CD4-positive, alpha-beta T cell treated with Interleukin-4 for 1 hour (primary cell): ENCODE measurements at regions not wholly inside any gene's neighbourhood (a gene's known extent, or its start where the extent isn't known, plus 50 kb on each side); places are given as distances from the start of the nearest gene placed in this dataset.

Source experiments
- DNase-seq, 2 donors: peaks; one replicate each; pipeline ENCODE4 v3.0.0-alpha.2; 2020 to 2022

- DNase-seq, result no peak
These were observed 424.8 kb downstream of the KIF20B start for GRCh38 chr10:90126256-90126595.

DNA sequence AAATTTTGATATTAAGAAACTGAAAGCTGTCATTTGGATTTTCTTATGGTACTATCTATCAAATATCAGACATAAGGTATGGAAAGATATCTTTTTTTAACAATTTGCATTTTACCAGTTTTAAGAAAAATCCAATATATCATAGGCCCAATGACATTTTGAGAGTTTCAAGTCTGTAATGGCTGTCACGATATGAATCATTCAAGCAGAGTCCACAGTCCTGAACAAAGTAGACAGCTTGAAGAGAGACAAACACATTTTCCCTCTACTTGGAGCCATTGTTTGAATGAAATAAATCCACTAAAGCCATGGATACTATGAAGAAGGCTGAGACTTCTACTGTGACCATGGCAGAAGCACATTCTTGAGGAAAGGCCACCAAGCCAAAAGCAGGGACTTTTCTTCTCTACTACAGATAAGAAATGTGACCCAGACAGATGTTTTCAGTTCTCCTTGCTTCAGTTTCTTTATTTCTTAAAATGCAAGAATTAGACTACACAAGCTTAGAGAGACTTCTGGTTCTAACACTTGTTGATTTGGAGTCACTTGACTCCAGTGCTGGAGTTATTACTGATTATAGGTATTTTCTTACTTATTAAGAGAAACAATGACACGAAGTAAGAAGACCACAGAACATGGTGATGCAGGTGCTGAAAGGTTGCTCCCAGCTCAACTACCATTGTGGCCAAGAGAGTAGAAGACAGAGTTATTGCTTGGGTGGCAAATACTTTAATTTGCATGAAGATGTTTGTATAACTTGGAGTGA is 429.1 kb downstream of the KIF20B start:
- DNase-seq, result no peak

DNA sequence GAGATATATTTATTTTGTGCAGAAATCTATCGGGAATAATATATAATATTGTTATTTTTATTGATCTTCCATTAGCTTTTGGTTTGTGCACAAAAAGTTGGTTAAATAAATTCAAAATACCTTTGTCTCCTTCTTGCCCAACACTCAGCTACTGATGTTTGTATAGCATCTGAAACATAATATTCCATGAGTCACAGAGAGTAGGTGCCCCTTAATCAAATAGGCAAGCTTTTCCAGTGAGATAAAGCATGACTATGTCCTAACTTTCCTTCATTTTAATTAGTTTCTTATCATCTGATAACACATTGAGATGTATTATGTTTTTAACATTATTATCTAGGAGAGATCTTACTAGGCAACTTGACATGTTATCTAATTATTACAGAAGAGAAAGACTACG is 432.2 kb downstream of the KIF20B start:
- DNase-seq, result no peak

- DNase-seq, result peak in 1 of 2 donors; percentile 3
These were observed 435.4 kb downstream of the KIF20B start for GRCh38 chr10:90136731-90137316.

GRCh38 chr10:90138844-90139243 is 437.5 kb downstream of the KIF20B start:
- no peak for DNase-seq

- no peak for DNase-seq
These were observed 440.4 kb downstream of the KIF20B start for GRCh38 chr10:90141791-90142190.

GRCh38 chr10:90143937-90144336 is 442.5 kb downstream of the KIF20B start:
- DNase-seq, result no peak

GRCh38 chr10:90148116-90148855 is 446.9 kb downstream of the KIF20B start:
- no peak for DNase-seq

DNA sequence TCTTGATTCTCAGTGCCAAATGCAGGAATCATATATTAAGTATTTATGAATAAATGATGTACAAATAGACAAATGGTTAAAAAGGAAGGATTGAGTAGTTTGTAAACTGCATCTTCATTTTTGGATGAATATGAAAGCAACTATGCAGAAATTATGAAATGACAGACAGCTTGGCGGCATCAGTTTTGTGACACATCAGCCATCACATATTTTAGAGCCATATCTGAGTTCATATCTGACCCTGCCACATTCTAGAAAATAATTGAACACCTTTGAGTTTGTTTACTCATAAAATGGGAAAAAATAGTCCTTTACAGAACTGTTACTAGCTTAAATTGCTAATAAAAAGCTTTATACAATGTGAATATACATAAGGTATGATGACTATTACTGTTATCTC is 448.2 kb downstream of the KIF20B start:
- DNase-seq, result no peak

DNA sequence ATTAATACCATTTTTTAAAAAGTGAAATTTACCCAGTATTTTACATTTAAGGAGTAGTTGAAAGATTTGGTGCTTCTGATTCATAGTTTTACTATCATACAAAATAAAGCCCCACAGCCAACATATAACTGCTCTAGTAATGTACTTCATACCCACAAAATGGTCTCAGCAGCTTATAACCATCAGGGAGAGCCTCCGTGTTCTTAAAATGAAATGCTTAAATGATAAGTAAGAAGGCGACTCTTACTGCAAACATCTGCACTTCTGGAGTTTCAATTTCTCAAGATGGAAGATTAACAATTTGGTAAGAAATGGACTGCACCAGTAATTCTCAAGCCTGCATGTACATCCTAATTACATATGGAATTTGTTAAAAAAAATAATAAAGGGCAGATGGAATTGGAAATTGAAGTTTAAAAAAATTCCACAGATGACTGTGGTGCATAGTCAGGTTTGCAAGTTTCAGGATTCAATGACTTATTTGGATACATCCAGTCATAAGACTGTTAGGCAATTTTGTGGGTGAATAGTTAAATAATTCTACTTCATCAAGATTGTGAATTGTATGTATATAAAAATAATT is 461.0 kb downstream of the KIF20B start:
- no peak for DNase-seq

- DNase-seq, result no peak
These were observed 466.0 kb downstream of the KIF20B start for GRCh38 chr10:90167174-90168064.

DNA sequence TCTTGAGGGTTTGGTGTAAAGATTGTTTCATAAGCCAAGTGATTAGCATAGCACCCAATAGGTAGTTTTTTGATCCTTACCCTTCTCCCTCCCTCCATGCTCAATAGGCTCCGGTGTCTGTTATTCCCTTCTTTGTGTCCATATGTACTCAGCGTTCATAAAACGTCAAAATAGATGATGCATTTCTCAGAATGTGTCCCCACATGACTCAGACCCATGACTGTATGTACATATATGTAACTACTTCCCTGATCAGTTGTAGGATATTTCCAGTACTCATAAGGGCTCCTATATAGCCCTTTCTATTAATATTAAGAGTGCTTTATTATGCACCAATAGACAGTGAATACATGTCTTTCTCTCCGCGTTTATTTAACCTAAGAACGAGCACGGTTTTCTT is 466.9 kb downstream of the KIF20B start:
- no peak for DNase-seq

DNA sequence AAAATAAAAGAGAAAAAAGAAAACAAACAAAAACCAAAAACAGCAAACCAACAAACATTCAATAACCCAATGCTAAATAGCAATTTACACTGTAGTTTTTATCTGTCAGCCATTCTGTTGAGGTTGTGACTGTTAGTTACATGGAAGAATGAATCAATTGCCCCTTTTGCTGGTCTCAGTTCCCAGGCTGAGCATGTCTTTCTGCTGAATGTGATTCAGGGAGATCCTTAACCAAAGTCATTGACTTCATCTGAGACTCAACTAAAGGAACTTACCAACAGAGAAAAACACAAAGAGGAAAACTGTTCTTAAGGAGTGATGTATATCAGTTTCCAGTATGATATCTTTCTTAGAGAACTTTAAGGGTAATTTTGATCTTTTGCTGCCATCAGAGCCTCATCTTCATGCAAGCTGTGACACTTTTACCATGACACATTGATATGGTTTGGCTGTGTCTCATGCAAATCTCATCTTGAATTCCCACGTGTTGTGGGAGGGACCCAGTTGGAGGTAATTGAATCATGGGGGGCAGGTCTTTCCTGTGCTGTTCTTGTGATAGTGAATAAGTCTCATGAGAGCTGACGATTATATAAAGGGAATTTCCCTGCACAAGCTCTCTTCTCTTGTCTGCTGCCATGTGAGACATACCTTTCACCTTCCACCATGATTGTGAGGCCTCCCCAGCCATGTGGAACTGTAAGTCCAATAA is 469.8 kb downstream of the KIF20B start:
- DNase-seq, result no peak

- no peak for DNase-seq
These were observed 473.1 kb downstream of the KIF20B start for GRCh38 chr10:90174531-90174930.

GRCh38 chr10:90175161-90175681 is 473.8 kb downstream of the KIF20B start:
- no peak for DNase-seq

- no peak for DNase-seq
These were observed 478.5 kb downstream of the KIF20B start for GRCh38 chr10:90179696-90180407.

- DNase-seq, result no peak
These were observed 479.7 kb downstream of the KIF20B start for GRCh38 chr10:90180886-90181691.

DNA sequence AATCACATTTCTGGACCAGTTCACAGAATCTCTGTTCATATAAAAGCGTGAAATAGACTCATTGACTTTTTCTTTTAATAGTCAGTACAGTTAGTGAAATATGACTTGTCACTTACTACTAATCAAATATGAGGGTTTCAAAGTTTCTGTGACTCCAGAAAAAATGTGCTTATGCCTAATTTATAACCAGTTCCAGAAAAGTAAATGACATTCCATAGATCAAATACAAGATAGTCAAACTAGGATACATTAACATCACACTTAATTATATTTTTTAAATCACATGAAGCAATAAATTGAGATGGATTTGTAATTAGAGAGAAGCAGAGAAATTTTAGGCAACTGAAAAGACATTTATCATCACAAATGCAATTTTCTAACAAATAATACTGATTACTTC is 491.4 kb downstream of the KIF20B start:
- no peak for DNase-seq

- DNase-seq, result no peak
These were observed 492.0 kb downstream of the KIF20B start for GRCh38 chr10:90193240-90193985.
